Adrenal gland (tissue), 9 donors: ENCODE measurements at regions not wholly inside any gene's neighbourhood (a gene's known extent, or its start where the extent isn't known, plus 50 kb on each side); places are given as distances from the start of the nearest gene placed in this dataset.

ENCODE experiments used
- DNase-seq, 7 donors: peaks; one replicate each; pipeline ENCODE4 v3.0.0-alpha.2; 2019 to 2020
- H3K27ac ChIP-seq, 5 donors: fragments of 200-600 bp; sonication (generic) in 4 of 5; 1 replicate in 3 of 5; 2 replicates in 2 of 5; pipeline versions ENCODE4 v1.5.1 to v1.8.0; 2016 to 2020; ENCODE audit warnings: mild to moderate bottlenecking in 1 of 5
- H3K27me3 ChIP-seq: fragments of 200-600 bp; 2 replicates; pipeline ENCODE4 v1.8.0; 2021
- H3K36me3 ChIP-seq, 2 donors: fragments of 200-600 bp; replicated peaks in 1 of 2; 1 replicate in 1 of 2; 2 replicates in 1 of 2; pipeline versions ENCODE4 v1.5.1 to v1.8.0; 2018 to 2022
- H3K4me1 ChIP-seq, 2 donors: fragments of 200-600 bp; replicated peaks in 1 of 2; 1 replicate in 1 of 2; 2 replicates in 1 of 2; pipeline versions ENCODE4 v1.5.1 to v1.8.0; 2018 to 2021
- H3K4me3 ChIP-seq, 4 donors: fragments of 200-600 bp; sonication (generic) in 3 of 4; one replicate each; pipeline ENCODE4 v1.5.1; 2016 to 2018
- H3K9me3 ChIP-seq, 3 donors: fragments of 200-600 bp; sonication (generic) in 1 of 3; replicated peaks in 1 of 3; 1 replicate in 2 of 3; 2 replicates in 1 of 3; pipeline versions ENCODE4 v1.5.1 to v1.8.0; 2016 to 2021
- CTCF ChIP-seq, 6 experiments: fragments of 450-650 bp in 4 of 6; fragments of 200-600 bp in 2 of 6; sonication (generic) in 1 of 6; IDR thresholded peaks; 1 replicate in 5 of 6; 2 replicates in 1 of 6; pipeline versions ENCODE4 v1.5.1 to v1.8.0; 2016 to 2021; ENCODE audit warnings: antibody characterized with exemption in 6 of 6, mild to moderate bottlenecking in 2 of 6, moderate library complexity in 1 of 6
- POLR2A ChIP-seq, 2 donors: fragments of 450-650 bp; IDR thresholded peaks; one replicate each; pipeline ENCODE4 v1.6.1; 2017; ENCODE audit warnings: antibody characterized with exemption in 2 of 2, mild to moderate bottlenecking in 2 of 2, moderate library complexity in 1 of 2
- WGBS, 4 donors: extraction: QIAGEN DNeasy Blood & Tissue Kit in 2 of 4; methylation state at CpG; one replicate each; pipeline versions ENCODE4 v1.1.5 to v1.1.7; 2013 to 2017; 5-methylcytosine and 5-hydroxymethylcytosine counted together
- intact Hi-C, 2 donors: fragments of 100-400 bp; cut with DNase I; formaldehyde crosslinking; loops; one replicate each; pipeline versions ENCODE4 v1.14.1 to v1.15.0; 2022 to 2023
- donor health status: healthy with polysubstance abuse.
- donor health status: Bipolar disorder and iron deficiency.
- donor health status: DM: yes; HTN: yes; CAD: no.
- donor health status: DM: no; HTN: no; CAD: no.
- donor health status: DM: no; HTN: no; CAD: no.

GRCh38 chr2:76311728-76312127 is 601.0 kb upstream of the GCFC2 start:
- TF ChIP-seq CTCF (IDR thresholded peaks at IDR 0.05) = no peak
- TF ChIP-seq POLR2A (IDR thresholded peaks at IDR 0.05) = no peak
- Histone ChIP-seq H3K4me1 (no peaks in the 10 kb centered on the region), H3K9me3 (no peaks in the 10 kb centered on the region), H3K4me3 (no peak overlapping the region), H3K36me3 (no peaks in the 10 kb centered on the region), H3K27ac (no peak overlapping the region), H3K27me3 (no peaks in the 10 kb centered on the region)
- no peak for DNase-seq
- intact Hi-C loops = no loop called here
- WGBS, 4 donors = 46 to 54% (median 50%) methylated on average over 4 of the region's 4 CpGs

GRCh38 chr2:76310894-76311633 is 600.3 kb upstream of the GCFC2 start:
- no peak for DNase-seq
- no peaks in the 10 kb centered on the region for H3K36me3 ChIP-seq
- no peak overlapping the region for H3K27ac ChIP-seq
- intact Hi-C loops = no loop called here
- H3K4me1 ChIP-seq = no peaks in the 10 kb centered on the region
- H3K27me3 ChIP-seq = no peaks in the 10 kb centered on the region
- no peak for TF ChIP-seq CTCF (IDR thresholded peaks at IDR 0.05)
- H3K9me3 ChIP-seq = no peaks in the 10 kb centered on the region
- H3K4me3 ChIP-seq = no peak overlapping the region
- WGBS, 4 donors = 65 to 83% (median 68%) methylated on average over 2 of the region's 2 CpGs

- intact Hi-C loops = no loop called here
Measured at GRCh38 chr2:76307495-76307894, 596.8 kb upstream of the GCFC2 start.

GRCh38 chr2:76298041-76298440 is 587.3 kb upstream of the GCFC2 start:
- TF ChIP-seq POLR2A (IDR thresholded peaks at IDR 0.05) = no peak
- TF ChIP-seq CTCF (IDR thresholded peaks at IDR 0.05) = no peak
- H3K4me3 ChIP-seq = no peak overlapping the region
- no peaks in the 10 kb centered on the region for H3K9me3 ChIP-seq
- no peak overlapping the region for H3K27ac ChIP-seq
- H3K4me1 ChIP-seq = no peaks in the 10 kb centered on the region
- H3K36me3 ChIP-seq = no peaks in the 10 kb centered on the region
- intact Hi-C loops = no loop called here
- DNase-seq = no peak
- H3K27me3 ChIP-seq = no peaks in the 10 kb centered on the region

More at GRCh38 chr2:76307495-76307894, 596.8 kb upstream of the GCFC2 start:
- H3K36me3 ChIP-seq = no peaks in the 10 kb centered on the region
- H3K9me3 ChIP-seq = no peaks in the 10 kb centered on the region
- no peak for DNase-seq
- H3K27me3 ChIP-seq = no peaks in the 10 kb centered on the region
- no peaks in the 10 kb centered on the region for H3K4me1 ChIP-seq
- H3K4me3 ChIP-seq = no peak overlapping the region
- H3K27ac ChIP-seq = no peak overlapping the region
- TF ChIP-seq POLR2A (IDR thresholded peaks at IDR 0.05) = no peak
- TF ChIP-seq CTCF (IDR thresholded peaks at IDR 0.05) = no peak
